Activated T-cell treated with anti-CD3 and anti-CD28 coated beads for 48 hours (primary cell): ENCODE measurements at regions not wholly inside any gene's neighbourhood (a gene's known extent, or its start where the extent isn't known, plus 50 kb on each side); places are given as distances from the start of the nearest gene placed in this dataset.

Experiments
- DNase-seq: peaks from one replicate; pipeline ENCODE4 v3.0.0-alpha.2; 2020; ENCODE audit warnings: low read depth

DNA sequence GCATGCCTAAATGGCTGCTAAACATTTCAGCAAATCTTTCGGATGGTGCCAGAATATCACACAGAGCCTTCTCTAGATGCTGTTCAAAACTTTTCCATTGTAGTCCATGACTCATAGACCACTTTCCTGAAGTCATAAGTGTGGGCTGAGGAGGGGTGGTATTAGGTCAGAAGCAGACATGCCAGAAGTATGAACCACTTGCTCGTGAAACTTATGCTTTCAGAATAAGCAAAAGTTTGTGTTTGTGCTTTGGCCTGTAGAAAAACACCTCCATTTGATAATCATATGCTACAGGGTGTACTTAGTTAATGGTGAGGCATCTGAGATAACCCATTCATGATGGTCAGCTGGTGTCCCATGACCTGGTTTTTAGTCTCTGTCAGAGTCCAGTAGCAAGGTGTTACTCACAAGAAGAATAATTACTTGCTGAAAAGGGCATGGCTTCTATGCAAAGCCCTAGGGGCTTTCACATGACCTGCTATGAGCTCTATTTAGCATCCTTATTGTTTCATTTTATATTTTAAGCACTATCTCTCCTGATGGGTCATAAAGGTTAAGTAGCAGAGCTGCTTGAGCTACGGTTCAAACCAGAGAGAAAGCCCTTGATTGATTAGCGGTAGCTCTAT lies 183.1 kb upstream of the IVNS1ABP start:
- DNase-seq: no peak

GRCh38 chr1:185498207-185498606 lies 181.2 kb upstream of the IVNS1ABP start:
- no peak for DNase-seq

- no peak for DNase-seq
These were observed 180.1 kb upstream of the IVNS1ABP start for GRCh38 chr1:185497177-185497576.

GRCh38 chr1:185495898-185496297 lies 178.9 kb upstream of the IVNS1ABP start:
- DNase-seq: no peak

DNA sequence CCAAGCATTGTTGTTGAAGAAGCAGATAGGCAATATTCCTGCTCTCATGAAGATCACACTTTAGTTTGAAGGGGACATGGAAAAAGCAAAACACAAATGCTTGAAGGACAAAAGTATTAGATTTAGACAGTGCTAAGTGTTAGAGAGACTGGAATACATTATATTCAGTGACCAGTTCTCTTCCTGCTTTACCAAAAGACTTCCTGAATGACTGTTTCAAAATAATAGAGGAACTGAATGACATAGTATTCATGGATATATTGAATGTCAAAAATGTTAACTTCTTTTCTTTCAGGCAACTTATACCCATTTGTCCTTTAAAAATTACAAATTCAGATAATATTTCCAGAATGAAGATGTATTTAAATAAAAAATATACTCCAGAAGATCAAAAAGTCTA lies 178.0 kb upstream of the IVNS1ABP start:
- DNase-seq: no peak

DNA sequence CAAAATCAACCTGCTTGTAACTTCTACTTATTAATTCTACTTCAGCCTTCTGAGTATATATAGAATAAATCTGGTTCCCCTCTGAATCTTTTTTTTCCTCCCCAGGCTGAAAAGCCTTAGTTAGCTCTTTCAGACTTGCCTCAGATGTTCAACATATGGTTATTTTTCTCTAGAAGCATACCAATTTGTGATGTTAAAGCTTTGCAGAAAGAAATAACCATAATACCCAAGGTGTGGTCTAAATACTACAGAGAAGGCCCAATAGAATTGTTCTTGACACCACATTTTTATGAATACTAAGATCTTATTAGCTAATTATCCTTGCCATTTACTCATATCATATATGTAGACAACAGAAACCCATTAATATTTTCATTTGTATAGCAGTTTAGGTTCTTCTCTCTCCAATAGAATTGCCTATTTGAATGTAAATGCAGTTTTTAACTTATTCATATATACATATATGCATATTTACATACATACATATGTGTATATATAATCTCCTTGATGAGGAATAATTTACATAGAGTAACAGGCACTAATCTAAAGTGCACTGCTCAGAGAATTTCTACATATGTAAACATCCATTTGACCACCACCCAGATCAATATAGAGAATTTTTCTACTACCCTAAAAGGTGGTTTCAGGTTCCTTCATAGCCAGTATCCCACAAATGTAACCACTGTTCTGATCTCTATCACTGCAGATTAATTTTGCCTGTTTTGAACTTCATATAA lies 175.2 kb upstream of the IVNS1ABP start:
- DNase-seq: no peak

DNA sequence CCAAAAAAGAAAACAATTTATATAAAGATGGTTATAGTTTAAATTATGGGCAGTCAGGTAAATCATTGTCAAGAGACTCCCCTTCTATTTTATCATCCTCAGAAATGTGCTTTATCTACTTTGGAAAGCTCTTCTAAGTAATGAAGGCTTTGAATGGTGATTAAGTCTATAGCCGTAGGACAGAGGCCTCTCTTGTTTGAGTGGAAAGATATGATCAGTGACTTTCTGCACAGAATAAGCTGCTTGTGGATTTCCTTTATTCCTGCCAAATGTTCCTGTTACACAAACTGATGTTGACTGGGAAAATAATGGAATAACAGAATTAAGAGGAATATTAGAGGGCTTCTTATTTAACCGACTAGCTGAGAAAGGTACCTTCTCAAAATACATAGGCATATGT lies 174.6 kb upstream of the IVNS1ABP start:
- DNase-seq: no peak

DNA sequence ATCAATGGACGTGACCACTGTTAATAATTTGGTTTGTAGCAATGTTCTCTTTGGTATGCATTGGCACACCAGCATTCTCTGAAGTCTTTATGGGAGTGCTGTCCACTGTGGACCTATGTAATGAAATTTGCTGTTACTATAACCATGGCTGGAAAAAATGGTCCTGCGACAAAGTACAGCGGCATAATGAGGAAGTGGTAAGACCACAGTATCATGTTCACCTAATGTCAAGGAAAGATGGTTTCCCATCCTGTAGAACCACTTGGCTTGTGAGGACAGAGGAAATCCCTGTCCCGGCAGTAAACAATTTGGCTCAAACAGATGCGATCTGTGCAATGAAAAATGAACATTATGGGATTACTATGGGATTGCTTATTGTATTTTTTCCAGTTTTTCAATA lies 173.9 kb upstream of the IVNS1ABP start:
- DNase-seq: no peak

DNA sequence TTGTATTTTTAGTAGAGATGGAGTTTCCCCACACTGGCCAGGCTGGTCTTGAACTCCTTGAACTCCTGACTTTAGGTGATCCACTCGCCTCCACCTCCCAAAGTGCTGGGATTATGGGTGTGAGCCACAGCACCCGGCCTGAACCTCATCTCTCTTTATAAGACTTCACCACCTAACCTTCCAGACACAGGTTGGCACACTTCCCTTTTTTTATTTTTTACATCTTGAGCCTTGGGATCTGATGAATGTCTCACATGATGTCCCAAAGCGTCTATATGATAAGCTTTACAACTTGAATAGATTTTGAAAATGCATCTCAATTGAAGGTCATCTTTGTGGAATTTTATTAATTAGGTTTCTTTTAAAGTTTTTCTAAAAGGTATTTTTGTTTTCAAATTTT lies 172.4 kb upstream of the IVNS1ABP start:
- DNase-seq: no peak

- DNase-seq: no peak
These were observed 171.8 kb upstream of the IVNS1ABP start for GRCh38 chr1:185488808-185489207.

GRCh38 chr1:185487936-185488335 lies 170.9 kb upstream of the IVNS1ABP start:
- DNase-seq: no peak

DNA sequence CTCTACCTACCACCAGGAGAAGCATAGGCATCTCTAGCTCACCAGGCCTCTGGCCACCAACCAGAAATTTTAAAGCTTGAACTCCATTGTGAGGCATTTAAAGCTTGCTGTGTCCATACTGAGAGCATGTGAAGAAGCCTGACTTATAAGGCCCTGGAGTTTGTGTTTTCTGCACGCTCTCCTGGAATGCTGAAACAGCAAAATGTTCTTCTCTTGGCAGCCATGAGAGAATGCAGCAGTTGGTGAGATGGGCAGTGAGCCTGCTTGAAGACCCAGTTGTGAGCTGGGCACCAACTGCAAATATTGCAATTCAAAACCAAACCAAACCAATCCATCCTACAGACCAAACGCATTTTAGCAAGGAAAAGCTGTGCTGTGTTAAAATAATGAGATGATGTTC lies 170.0 kb upstream of the IVNS1ABP start:
- DNase-seq: no peak

- no peak for DNase-seq
These were observed 169.3 kb upstream of the IVNS1ABP start for GRCh38 chr1:185486346-185486745.

DNA sequence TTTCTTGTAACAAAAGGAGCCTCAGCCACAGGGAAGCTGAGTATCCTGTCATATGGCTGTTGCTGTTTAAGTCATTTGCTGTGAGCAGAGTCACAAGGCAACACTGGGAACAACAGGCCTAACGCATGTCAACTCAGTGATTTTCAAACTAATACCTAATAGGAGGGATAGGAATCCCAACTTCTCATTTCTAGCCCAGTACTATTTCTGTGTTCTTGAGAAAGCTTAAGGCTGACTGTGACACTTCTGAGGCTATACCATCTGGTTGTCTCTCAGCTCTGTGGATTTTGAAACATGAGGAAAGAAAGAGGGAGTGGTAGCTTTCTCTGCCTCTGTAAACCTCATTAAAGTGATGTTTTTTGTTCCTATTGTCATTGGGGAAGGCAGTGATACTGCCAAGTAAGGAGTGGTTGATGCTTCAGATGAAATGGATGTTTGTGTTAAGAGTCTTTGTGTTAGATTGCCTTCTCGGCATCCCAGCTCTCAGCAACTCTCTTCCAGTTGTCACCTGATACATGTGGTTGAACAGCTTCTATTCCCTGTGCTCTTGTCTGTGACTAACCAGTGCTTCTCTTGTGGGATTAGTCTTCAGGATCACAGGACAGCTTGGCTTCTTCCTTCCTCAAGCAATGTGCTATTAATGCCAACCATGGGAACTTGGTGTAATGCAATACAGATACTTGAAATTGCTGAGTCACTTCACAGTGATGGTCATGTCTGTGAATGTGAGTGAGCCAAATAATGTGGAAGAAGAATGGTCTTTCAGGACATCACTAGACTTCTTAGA lies 166.8 kb upstream of the IVNS1ABP start:
- no peak for DNase-seq

- no peak for DNase-seq
These were observed 166.2 kb upstream of the IVNS1ABP start for GRCh38 chr1:185483217-185483616.

DNA sequence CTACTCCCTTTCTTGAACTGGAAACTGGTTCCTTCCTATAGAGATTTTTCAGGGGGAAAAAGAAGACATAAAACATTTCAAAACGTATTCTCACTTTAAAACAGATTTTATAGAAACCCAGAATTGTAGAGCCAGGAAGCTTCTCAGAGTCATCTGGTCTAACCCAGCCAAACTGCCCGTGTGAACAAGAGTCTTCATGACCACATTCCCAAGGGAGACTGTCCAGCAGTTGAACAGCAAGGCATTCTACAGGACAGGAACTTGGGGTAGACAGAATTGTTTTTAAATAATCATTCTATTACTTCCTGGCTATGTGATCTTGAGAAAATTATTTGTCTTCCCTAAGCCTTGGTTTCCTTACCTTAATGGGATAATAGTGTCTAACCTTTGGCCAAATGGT lies 163.5 kb upstream of the IVNS1ABP start:
- DNase-seq: no peak

DNA sequence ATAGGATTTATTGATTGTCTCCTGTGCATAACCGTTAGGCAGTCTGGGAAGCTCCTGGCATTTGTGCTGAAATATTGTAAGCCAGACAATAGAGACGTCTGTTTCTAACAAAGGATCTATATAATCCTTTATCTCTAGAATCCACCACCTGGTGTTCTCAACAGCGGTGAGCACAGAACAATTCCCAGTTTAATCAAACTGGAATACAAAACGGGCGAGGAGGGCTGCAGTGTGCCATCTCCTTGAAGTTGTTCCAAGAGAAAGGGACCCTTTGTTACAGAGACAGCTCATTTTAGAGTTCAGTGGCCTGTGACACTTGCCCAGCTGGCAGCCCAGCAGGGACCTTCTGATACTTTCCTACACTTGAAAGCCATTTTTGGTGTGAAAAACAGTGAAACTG lies 162.8 kb upstream of the IVNS1ABP start:
- DNase-seq: no peak

DNA sequence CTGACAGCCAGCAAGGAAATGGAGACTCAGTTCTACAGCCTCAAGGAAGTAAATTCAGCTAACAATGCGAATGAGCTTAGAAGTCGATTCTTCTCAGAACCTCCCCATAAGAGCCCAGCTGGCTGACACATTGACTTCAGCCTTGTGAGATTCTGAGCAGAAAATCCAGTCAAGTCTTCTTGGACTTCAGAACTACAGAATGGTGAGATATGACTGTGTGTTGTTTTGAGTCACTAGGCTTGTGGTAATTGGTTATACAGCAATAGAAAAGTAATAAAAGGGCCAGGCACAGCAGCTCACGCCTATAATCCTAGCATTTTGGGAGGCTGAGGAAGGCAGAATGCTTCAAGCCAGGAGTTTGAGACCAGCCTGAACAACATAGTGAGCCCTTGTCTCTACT lies 161.8 kb upstream of the IVNS1ABP start:
- DNase-seq: no peak

GRCh38 chr1:185477638-185478580 lies 160.9 kb upstream of the IVNS1ABP start:
- no peak for DNase-seq

DNA sequence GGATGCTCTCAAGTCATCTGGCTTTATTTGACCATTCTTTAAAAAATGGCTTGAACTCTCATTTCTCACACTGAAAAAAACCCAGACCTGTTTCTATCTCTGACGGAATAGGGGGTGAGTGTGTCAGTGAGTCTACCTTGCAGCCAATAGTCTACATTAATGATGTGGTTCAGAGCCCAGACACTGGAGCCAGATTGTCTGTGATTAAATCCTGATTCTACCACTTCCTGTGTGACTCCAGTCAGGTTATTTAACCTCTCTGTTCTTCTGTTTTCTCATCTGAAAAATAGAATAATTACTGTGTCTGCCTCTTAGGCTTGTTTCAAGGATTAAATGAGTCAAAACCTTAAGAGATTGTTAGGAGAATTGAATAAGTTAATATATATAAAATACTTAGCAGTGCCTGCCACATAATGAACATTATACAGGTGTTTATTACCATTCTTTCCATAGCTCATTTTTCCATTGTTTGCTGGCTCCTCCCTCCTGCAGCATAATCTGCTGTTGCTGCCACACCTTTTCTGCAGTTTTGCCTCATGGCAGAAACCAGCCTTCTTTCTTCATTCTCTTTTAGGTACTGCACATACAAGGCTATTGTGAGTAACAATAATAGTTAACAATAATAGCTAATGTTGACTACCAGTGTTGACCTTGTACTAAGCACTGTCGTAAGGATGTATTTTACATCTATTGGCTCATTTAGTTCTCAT lies 157.6 kb upstream of the IVNS1ABP start:
- no peak for DNase-seq

DNA sequence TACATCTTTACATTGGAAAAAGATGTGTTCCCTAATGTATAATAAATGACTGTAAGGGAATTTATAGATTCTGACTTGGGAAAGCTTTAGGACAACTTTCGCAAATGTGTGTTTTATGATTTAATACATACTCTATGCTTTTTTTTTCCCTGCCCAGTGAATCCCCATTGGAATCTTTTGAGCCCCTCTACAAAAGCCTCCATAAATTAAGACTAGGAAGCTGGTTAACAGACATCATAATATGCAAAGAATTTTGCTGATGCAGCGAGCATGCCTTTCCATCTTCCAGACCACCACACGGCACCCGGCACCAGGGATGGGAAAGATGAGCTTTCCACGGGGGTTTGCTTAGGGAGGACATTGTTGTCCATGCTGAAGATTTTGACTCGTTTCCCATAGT lies 156.1 kb upstream of the IVNS1ABP start:
- no peak for DNase-seq
